GM18511 (cell line): ENCODE measurements at regions not wholly inside any gene's neighbourhood (a gene's known extent, or its start where the extent isn't known, plus 50 kb on each side); places are given as distances from the start of the nearest gene placed in this dataset.
"Not testable (repeated sequence)": the region's sequence is repeated elsewhere in the genome, so short reads cannot be mapped to it uniquely, and the experiment has no call there.

Experiments used
- ATAC-seq: cut with Tn5 transposase; IDR thresholded peaks from one replicate; pipeline ENCODE4 v1.9.1; 2021; ENCODE audit warnings: mild to moderate bottlenecking, moderate library complexity; ENCODE audit not compliant: unreplicated experiment

DNA sequence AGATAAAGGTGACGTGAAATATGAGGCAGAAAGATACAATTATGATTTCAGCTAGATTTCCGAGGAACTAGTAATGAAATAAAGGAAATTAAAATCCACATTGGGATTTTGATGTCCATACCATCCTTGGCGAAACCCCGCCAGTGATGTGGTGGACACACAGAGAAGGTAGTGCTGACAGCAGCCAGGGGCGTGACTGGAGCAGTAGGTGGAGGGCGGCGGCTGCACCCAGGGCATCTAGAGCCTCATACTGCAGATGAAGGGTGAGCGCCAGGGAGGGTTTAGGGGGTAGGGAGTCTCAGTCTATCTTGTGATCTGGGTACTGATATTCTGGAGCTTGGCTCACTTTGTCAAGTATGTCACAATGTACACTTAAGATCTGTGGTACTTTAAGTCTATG, 855.5 kb upstream of the POM121L12 start:
- ATAC-seq: no peak

GRCh38 chr7:52168085-52168484, 851.5 kb upstream of the COBL start:
- no peak for ATAC-seq

- ATAC-seq: no peak
Observed at GRCh38 chr7:52163311-52163710, 846.7 kb upstream of the COBL start.

GRCh38 chr7:52161483-52161882, 844.9 kb upstream of the COBL start:
- ATAC-seq: no peak

GRCh38 chr7:52159421-52159820, 842.8 kb upstream of the COBL start:
- ATAC-seq: not testable (repeated sequence)

GRCh38 chr7:52154382-52154781, 837.8 kb upstream of the COBL start:
- no peak for ATAC-seq

- ATAC-seq: no peak
Observed at GRCh38 chr7:52151559-52151958, 835.0 kb upstream of the COBL start.

DNA sequence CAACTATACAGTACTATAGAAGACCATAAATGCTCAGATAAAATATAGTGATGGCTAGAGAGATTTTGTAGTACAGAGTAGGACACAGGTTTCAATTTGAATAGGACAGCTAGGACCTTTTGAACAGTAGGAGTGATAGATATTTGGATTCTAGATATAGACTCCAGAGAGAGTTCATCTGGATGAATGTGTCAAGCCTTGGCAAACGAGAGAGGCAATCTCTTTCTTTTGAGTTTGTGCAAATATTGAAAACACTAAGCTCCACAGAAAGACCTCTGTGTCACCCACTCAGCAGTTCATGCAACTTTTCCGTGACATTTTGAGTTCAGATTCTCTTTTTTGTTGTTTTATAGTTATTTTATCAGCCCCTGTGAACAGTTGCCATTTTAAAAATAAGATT, 834.3 kb upstream of the COBL start:
- ATAC-seq: no peak

DNA sequence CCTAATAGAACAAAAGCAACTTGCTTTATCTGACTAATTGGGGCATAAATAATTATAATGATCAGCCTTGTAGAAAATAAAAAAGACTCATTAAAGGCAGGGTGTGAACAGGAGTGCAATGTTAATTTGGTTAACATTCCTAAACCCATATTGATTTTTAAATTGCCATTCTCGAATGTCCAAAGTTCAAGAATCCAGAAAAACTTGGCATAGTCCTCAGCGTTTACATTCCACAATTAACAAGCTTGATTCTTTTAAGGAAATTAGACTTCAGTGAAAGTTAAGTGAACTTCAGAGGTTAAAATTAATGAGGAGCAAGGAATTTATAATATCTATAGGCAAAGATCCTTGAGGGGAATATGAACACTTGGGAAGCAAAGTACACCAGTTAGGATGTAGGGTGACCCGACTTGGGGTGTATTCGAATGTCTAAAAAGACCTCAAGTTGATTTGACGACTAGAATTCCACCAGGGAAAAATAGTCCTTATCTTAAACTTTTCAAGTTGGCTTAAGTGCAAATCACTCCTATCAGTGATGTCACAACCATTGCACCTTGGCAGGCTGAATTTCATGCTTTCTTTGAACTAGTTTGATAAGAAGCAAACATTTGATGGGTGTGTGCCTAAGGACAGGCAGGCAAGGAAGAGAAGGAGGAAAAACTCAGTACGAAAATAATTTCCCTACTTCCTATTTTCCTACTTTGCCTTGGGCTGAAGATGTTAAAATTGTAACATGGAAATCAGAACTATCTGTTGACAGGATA, 830.4 kb upstream of the COBL start:
- no peak for ATAC-seq

- ATAC-seq: no peak
Observed at GRCh38 chr7:52143219-52143618, 826.6 kb upstream of the COBL start.

DNA sequence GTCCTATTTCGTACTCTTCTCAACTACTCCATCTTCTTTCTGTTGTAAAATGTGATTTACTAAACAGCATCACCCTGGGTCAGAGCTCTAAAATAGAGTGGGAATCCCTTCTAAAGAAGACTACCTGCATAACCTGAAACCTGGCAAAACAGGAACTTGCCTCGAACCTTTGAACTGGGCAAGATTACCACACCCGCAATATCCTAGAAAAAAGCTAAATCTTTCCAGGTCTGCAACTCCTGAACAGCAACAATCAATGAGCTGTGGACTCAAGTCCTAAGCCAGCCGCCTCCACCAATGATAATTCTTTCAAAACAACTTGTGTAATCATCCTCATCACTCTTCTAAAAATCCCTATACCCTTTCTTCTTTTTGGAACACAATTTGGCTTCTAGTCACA, 824.2 kb upstream of the COBL start:
- ATAC-seq: no peak

DNA sequence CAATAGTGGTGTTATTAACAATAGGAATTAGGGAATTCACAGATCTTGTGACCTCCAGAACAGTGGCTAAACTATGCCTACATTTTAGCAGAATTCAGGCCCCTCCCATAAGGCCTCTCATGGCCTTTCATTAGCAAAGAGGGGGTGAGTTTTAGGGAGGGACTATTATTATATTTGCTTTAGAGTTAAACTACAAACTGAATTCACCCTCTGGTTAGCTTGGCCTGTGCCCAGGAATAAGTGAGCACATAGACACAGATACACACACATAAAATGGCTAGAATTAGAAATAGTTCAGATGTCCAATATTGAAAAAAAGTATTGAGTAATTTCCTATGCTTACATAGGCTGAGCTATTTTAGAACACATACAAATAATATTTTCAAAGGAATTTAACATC, 818.8 kb upstream of the COBL start:
- ATAC-seq: no peak

DNA sequence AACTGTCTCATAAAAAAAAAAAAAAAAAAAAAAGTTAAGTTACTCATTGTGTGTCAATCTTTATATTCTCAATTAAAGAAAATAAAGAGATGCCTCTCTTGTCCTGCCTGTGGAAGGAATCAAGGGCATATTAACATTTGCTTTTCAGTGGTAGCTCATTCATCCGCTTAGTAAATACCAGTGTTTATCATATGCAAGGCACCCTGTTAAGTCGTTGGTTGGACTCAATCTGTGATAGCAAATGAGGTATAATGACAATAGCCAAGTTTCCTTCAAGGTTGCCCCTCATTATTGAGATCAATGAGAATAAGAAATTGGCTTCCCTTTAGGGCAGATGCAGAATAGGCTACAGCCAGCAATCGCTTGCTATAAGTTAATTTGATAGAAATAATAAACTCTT, 812.7 kb upstream of the COBL start:
- ATAC-seq: no peak

DNA sequence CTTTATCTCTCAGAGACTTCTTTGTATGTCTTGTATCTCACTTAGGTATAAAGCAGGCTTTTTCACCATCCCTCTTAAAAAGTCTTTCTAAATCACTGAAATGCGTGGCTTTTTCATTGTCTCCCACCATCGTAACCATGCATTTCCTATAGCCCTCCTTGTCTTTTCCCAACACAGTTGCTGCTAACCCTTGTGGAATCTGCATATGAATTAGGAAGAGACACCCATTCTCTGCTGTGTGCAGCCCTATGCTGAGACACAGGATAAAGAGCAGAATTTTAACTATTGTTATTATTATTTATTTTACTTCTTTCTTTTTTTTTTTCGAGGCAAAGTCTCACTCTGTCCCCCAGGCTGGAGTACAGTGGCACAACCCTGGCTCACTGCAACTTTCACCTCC, 804.3 kb upstream of the COBL start:
- no peak for ATAC-seq

- no peak for ATAC-seq
Observed at GRCh38 chr7:52119537-52119936, 802.9 kb upstream of the COBL start.

- no peak for ATAC-seq
Observed at GRCh38 chr7:52114509-52114908, 797.9 kb upstream of the COBL start.

DNA sequence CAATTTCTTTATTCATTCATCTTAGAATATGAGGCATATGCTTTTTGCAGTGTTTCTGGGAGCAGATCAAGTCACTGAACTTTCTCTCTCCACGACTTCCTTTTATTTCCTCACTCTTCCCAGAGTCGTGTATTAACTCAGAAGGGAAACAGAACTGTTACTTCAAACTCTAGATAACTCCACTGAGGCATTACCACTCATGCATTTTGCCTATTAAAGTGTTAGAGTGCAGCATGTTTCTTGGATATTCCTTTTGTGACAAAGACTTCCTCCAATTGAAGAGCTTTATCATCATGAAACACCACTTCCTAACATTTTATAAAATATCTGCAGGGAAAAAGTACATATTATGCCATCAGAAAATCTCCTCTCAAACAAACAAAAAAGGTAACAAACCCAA, 797.4 kb upstream of the COBL start:
- no peak for ATAC-seq

- ATAC-seq: no peak
Observed at GRCh38 chr7:52107355-52107754, 790.7 kb upstream of the COBL start.

DNA sequence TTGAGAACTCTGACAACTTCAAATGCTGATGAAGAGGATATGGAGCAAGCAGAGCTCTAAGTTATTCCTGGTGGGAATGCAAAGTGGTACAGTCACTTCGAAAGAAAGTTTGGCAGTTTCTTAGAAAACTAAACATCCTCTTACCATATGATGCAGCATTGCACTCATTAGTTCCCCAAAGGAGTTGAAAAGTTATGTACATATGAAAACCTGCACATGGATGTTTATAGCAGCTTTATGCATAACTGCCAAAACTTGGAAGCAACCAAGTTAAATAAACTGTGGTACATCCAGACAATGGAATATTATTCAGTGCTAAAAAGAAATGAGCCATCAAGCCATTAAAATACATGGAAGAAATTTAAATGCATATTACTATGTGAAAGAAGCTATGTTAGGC, 779.3 kb upstream of the COBL start:
- no peak for ATAC-seq

DNA sequence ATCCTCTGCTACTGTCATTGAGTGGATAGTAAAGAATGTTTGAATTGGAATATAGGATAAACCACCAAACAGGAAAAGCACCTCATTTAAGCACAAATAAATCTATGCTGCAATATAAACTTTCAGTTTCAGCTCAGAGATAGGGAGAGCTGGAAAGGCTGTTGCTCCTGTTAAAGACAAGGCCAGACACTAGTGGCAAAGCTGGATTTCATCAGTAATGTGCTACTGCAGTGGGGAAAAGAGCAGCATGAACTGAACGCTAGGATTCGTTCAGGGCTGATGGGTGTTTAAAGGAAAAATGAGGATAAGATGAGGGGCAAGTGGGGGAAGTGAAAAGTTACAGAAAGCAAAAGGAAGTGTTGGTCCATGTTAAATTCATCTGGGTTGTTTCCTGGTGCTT, 775.4 kb upstream of the COBL start:
- ATAC-seq: no peak

DNA sequence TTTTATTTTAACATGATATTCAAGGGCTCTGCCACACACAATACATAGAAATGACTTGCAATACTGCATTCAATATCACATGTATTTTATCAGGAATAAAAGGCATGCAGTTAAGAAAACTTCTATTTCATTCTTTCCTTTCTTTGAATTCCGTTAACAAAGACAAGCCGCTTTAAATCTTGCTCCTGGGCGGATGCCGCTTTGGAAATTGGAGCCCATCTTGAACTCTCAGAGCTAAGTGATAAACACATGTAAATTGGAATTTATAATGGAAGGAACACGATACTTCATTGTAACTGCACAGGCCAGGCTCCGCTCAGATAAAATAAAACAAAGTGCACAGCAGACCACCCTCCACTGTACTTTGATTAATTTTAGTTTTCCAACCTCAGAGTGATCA, 774.5 kb upstream of the COBL start:
- no peak for ATAC-seq

- no peak for ATAC-seq
Observed at GRCh38 chr7:52088008-52088901, 771.6 kb upstream of the COBL start.
